Uterus (tissue), 2 donors: ENCODE measurements at regions not wholly inside any gene's neighbourhood (a gene's known extent, or its start where the extent isn't known, plus 50 kb on each side); places are given as distances from the start of the nearest gene placed in this dataset.

Experiments
- CTCF ChIP-seq, 4 experiments: fragments of 200-600 bp in 2 of 4; fragments of 450-650 bp in 2 of 4; sonication (generic) in 2 of 4; IDR thresholded peaks; one replicate each; pipeline ENCODE4 v1.5.1; 2016 to 2019; ENCODE audit warnings: antibody characterized with exemption in 4 of 4, mild to moderate bottlenecking in 2 of 4, moderate library complexity in 1 of 4
- POLR2A ChIP-seq, 2 donors: fragments of 450-650 bp; IDR thresholded peaks; one replicate each; pipeline ENCODE4 v1.6.1; 2016; ENCODE audit warnings: antibody characterized with exemption in 2 of 2, mild to moderate bottlenecking in 1 of 2, moderate library complexity in 1 of 2

- TF ChIP-seq CTCF (IDR thresholded peaks at IDR 0.05) (no peak), POLR2A (IDR thresholded peaks at IDR 0.05) (no peak)
These were observed 153.2 kb downstream of the IRF8 start for GRCh38 chr16:86052115-86052670.
